H9 (cell line): ENCODE measurements at regions not wholly inside any gene's neighbourhood (a gene's known extent, or its start where the extent isn't known, plus 50 kb on each side); places are given as distances from the start of the nearest gene placed in this dataset.

ENCODE experiments used
- DNase-seq: peaks from one replicate; pipeline ENCODE4 v3.0.0-alpha.2; 2017
- H2AFZ ChIP-seq: one replicate; pipeline ENCODE4 v1.6.1; 2013; ENCODE audit warnings: mild to moderate bottlenecking, low read length, control low read depth, moderate library complexity
- H2AK5ac ChIP-seq: 2 replicates; pipeline ENCODE4 v1.6.1; 2013; ENCODE audit warnings: low read length, control low read depth, mixed read lengths; ENCODE audit not compliant: insufficient read length
- H2BK120ac ChIP-seq: one replicate; pipeline ENCODE4 v1.6.1; 2013; ENCODE audit warnings: low read depth, mild to moderate bottlenecking, low read length, control low read depth, inconsistent platforms; ENCODE audit not compliant: poor library complexity, severe bottlenecking
- H2BK12ac ChIP-seq: 2 replicates; pipeline ENCODE4 v1.6.1; 2013; ENCODE audit warnings: low read length, control low read depth, mixed read lengths, low read depth; ENCODE audit not compliant: insufficient read length
- H2BK15ac ChIP-seq: 2 replicates; pipeline ENCODE4 v1.6.1; 2013; ENCODE audit warnings: low read depth, low read length, control low read depth
- H2BK20ac ChIP-seq: one replicate; pipeline ENCODE4 v1.6.1; 2013; ENCODE audit warnings: low read depth, mild to moderate bottlenecking, low read length, control low read depth, inconsistent platforms; ENCODE audit not compliant: poor library complexity, severe bottlenecking
- H2BK5ac ChIP-seq: 2 replicates; pipeline ENCODE4 v1.6.1; 2013; ENCODE audit warnings: low read length, control low read depth, mixed read lengths; ENCODE audit not compliant: insufficient read length
- H3K14ac ChIP-seq: 2 replicates; pipeline ENCODE4 v1.6.1; 2013; ENCODE audit warnings: low read length, control low read depth; ENCODE audit not compliant: insufficient read depth
- H3K18ac ChIP-seq: 2 replicates; pipeline ENCODE4 v1.6.1; 2013; ENCODE audit warnings: low read depth, mild to moderate bottlenecking, mixed read lengths, low read length, control low read depth; ENCODE audit not compliant: insufficient read length
- H3K23ac ChIP-seq: 2 replicates; pipeline ENCODE4 v1.6.1; 2013; ENCODE audit warnings: low read length, control low read depth, mixed read lengths, low read depth; ENCODE audit not compliant: insufficient read length
- H3K23me2 ChIP-seq: 2 replicates; pipeline ENCODE4 v1.6.1; 2013; ENCODE audit warnings: low read depth, mild to moderate bottlenecking, mixed read lengths, low read length, control low read depth; ENCODE audit not compliant: insufficient read length, poor library complexity, severe bottlenecking
- H3K27ac ChIP-seq: 2 replicates; pipeline ENCODE4 v1.5.1; 2013; ENCODE audit warnings: low read length, control low read depth, mixed read lengths, low read depth; ENCODE audit not compliant: insufficient read length
- H3K27me3 ChIP-seq: 2 replicates; pipeline ENCODE4 v1.6.1; 2013; ENCODE audit warnings: low read length, control low read depth, inconsistent platforms; ENCODE audit not compliant: insufficient read depth
- H3K4ac ChIP-seq: 2 replicates; pipeline ENCODE4 v1.6.1; 2013; ENCODE audit warnings: low read depth, mild to moderate bottlenecking, control low read depth, inconsistent platforms, low read length, moderate library complexity
- H3K4me1 ChIP-seq: 2 replicates; pipeline ENCODE4 v1.6.1; 2013; ENCODE audit warnings: low read length, control low read depth, inconsistent platforms; ENCODE audit not compliant: insufficient read depth
- H3K4me2 ChIP-seq: 2 replicates; pipeline ENCODE4 v1.6.1; 2013; ENCODE audit warnings: low read length, control low read depth, mixed read lengths; ENCODE audit not compliant: insufficient read length, insufficient read depth
- H3K56ac ChIP-seq: 2 replicates; pipeline ENCODE4 v1.6.1; 2013; ENCODE audit warnings: low read depth, mild to moderate bottlenecking, mixed read lengths, low read length, control low read depth; ENCODE audit not compliant: insufficient read length
- H3K79me1 ChIP-seq: 2 replicates; pipeline ENCODE4 v1.6.1; 2013; ENCODE audit warnings: low read depth, mild to moderate bottlenecking, moderate library complexity, low read length, control low read depth, inconsistent platforms; ENCODE audit not compliant: insufficient read depth, poor library complexity, severe bottlenecking
- H3K79me2 ChIP-seq: 2 replicates; pipeline ENCODE4 v1.6.1; 2013; ENCODE audit warnings: low read length, control low read depth, inconsistent platforms; ENCODE audit not compliant: insufficient read depth
- H3K9ac ChIP-seq: 2 replicates; pipeline ENCODE4 v1.6.1; 2013; ENCODE audit warnings: low read length, control low read depth, mixed read lengths; ENCODE audit not compliant: insufficient read length; ENCODE audit errors: extremely low read depth
- H3K9me3 ChIP-seq: one replicate; pipeline ENCODE4 v1.6.1; 2013; ENCODE audit warnings: low read depth, low read length, inconsistent platforms; ENCODE audit not compliant: control insufficient read depth
- H3T11ph ChIP-seq: one replicate; pipeline ENCODE4 v1.6.1; 2013; ENCODE audit warnings: mild to moderate bottlenecking, low read length, control low read depth, inconsistent platforms
- H4K20me1 ChIP-seq: one replicate; pipeline ENCODE4 v1.6.1; 2013; ENCODE audit not compliant: control insufficient read depth, insufficient read length, insufficient read depth
- H4K5ac ChIP-seq: 2 replicates; pipeline ENCODE4 v1.6.1; 2013; ENCODE audit warnings: low read depth, mild to moderate bottlenecking, mixed read lengths, low read length, control low read depth; ENCODE audit not compliant: insufficient read length
- H4K8ac ChIP-seq: replicated peaks from 2 replicates; pipeline ENCODE4 v1.6.1; 2013; ENCODE audit warnings: low read length, control low read depth, mixed read lengths, low read depth; ENCODE audit not compliant: insufficient read length
- H4K91ac ChIP-seq: 2 replicates; pipeline ENCODE4 v1.6.1; 2013; ENCODE audit warnings: low read depth, mild to moderate bottlenecking, moderate library complexity, mixed read lengths, low read length, control low read depth; ENCODE audit not compliant: insufficient read length
- H3K27ac Mint-ChIP-seq, 3 experiments: 2 replicates in 2 of 3; 3 replicates in 1 of 3; pipeline ENCODE4 v1.8.0; 2020 to 2021; ENCODE audit warnings: mixed read lengths in 3 of 3, mild to moderate bottlenecking in 1 of 3, moderate library complexity in 1 of 3
- H3K27me3 Mint-ChIP-seq: 2 replicates; pipeline ENCODE4 v1.8.0; 2021; ENCODE audit warnings: low read depth, mild to moderate bottlenecking, moderate library complexity, mixed read lengths
- H3K36me3 Mint-ChIP-seq, 3 experiments: 2 replicates in 2 of 3; 3 replicates in 1 of 3; pipeline ENCODE4 v1.8.0; 2020 to 2021; ENCODE audit warnings: low read depth in 3 of 3, mixed read lengths in 3 of 3; ENCODE audit not compliant: insufficient read depth in 1 of 3
- H3K4me1 Mint-ChIP-seq, 2 experiments: 2 replicates each; pipeline ENCODE4 v1.8.0; 2020; ENCODE audit warnings: mixed read lengths in 2 of 2
- H3K4me3 Mint-ChIP-seq, 2 experiments: 2 replicates in 1 of 2; 3 replicates in 1 of 2; pipeline ENCODE4 v1.8.0; 2020 to 2021; ENCODE audit warnings: mild to moderate bottlenecking in 2 of 2, mixed read lengths in 2 of 2, moderate library complexity in 1 of 2
- H3K9me3 Mint-ChIP-seq, 2 experiments: 2 replicates in 1 of 2; 3 replicates in 1 of 2; pipeline ENCODE4 v1.8.0; 2020; ENCODE audit warnings: mild to moderate bottlenecking in 2 of 2, mixed read lengths in 2 of 2, moderate library complexity in 1 of 2
- WGBS: extraction: QIAGEN DNeasy Blood & Tissue Kit; methylation state at CpG from one replicate; pipeline ENCODE4 v1.1.7; 2013; ENCODE audit warnings: missing lambda C conversion rate, low lambda C conversion rate, mixed read lengths; ENCODE audit not compliant: insufficient read length; ENCODE audit errors: extremely low coverage; 5-methylcytosine and 5-hydroxymethylcytosine counted together
- TF ChIP-seq, protein P1 (sequence below): fragments of 200-600 bp; sonication (generic); conservative IDR thresholded peaks from 3 replicates; pipeline ENCODE4 v1.8.0; 2021; ENCODE audit warnings: antibody characterized with exemption, mild to moderate bottlenecking

DNA sequence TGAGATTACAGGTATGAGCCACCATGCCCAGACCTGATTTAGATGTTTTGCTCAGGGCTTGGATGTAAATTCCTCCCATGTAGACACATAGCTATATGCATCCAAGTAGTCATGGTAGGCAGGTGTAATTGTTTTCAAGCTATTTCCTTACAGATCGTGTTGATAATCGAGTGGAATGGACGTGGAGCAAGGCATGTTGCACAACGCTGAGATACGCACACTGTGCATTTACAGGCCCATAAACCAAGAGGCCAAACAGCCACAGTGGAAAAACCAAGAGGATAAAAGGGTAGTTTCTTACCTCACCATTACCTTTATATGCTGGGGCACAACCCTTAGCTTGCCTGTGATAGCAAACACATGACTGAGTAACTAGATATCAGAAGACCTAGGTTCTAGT is 51.0 kb upstream of the ADGRF1 start:
- H4K91ac ChIP-seq = no peak overlapping the region
- H2BK5ac ChIP-seq = no peak overlapping the region
- no peak for DNase-seq
- no peak overlapping the region for H3T11ph ChIP-seq
- H2BK20ac ChIP-seq = no peak overlapping the region
- Mint-ChIP-seq H3K36me3 (no peaks in the 10 kb centered on the region), H3K4me1 (peaks cover 9 to 12% of the 10 kb centered on the region in 2 experiments), H3K27ac (no peak overlapping the region), H3K9me3 (no peaks in the 10 kb centered on the region), H3K27me3 (no peaks in the 10 kb centered on the region; the same call in 1 of the 2 replicates), H3K4me3 (no peak overlapping the region)
- no peak overlapping the region for H2AFZ ChIP-seq
- H3K27me3 ChIP-seq = no peaks in the 10 kb centered on the region
- no CpG with 5 or more reads among the region's 5 CpGs for WGBS
- no peak overlapping the region for H3K4me2 ChIP-seq
- H3K4ac ChIP-seq = no peak overlapping the region
- TF ChIP-seq, protein P1, sequence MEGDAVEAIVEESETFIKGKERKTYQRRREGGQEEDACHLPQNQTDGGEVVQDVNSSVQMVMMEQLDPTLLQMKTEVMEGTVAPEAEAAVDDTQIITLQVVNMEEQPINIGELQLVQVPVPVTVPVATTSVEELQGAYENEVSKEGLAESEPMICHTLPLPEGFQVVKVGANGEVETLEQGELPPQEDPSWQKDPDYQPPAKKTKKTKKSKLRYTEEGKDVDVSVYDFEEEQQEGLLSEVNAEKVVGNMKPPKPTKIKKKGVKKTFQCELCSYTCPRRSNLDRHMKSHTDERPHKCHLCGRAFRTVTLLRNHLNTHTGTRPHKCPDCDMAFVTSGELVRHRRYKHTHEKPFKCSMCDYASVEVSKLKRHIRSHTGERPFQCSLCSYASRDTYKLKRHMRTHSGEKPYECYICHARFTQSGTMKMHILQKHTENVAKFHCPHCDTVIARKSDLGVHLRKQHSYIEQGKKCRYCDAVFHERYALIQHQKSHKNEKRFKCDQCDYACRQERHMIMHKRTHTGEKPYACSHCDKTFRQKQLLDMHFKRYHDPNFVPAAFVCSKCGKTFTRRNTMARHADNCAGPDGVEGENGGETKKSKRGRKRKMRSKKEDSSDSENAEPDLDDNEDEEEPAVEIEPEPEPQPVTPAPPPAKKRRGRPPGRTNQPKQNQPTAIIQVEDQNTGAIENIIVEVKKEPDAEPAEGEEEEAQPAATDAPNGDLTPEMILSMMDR = no peak
- no peak overlapping the region for H4K8ac ChIP-seq
- no peak overlapping the region for H4K5ac ChIP-seq
- H3K79me1 ChIP-seq = no peaks in the 10 kb centered on the region
- H3K79me2 ChIP-seq = no peaks in the 10 kb centered on the region
- no peak overlapping the region for H3K56ac ChIP-seq
- H2BK12ac ChIP-seq = no peak overlapping the region
- H3K9me3 ChIP-seq = no peaks in the 10 kb centered on the region
- no peaks in the 10 kb centered on the region for H4K20me1 ChIP-seq
- H3K27ac ChIP-seq = no peak overlapping the region
- no peak overlapping the region for H3K23ac ChIP-seq
- no peak overlapping the region for H3K9ac ChIP-seq
- no peaks in the 10 kb centered on the region for H3K4me1 ChIP-seq
- H3K23me2 ChIP-seq = no peaks in the 10 kb centered on the region
- no peak overlapping the region for H2BK120ac ChIP-seq
- no peak overlapping the region for H2AK5ac ChIP-seq
- no peak overlapping the region for H3K18ac ChIP-seq
- no peak overlapping the region for H3K14ac ChIP-seq
- no peak overlapping the region for H2BK15ac ChIP-seq
